ENCODE measurements at regions not wholly inside any gene's neighbourhood (a gene's known extent, or its start where the extent isn't known, plus 50 kb on each side); places are given as distances from the start of the nearest gene placed in this dataset.

DNA sequence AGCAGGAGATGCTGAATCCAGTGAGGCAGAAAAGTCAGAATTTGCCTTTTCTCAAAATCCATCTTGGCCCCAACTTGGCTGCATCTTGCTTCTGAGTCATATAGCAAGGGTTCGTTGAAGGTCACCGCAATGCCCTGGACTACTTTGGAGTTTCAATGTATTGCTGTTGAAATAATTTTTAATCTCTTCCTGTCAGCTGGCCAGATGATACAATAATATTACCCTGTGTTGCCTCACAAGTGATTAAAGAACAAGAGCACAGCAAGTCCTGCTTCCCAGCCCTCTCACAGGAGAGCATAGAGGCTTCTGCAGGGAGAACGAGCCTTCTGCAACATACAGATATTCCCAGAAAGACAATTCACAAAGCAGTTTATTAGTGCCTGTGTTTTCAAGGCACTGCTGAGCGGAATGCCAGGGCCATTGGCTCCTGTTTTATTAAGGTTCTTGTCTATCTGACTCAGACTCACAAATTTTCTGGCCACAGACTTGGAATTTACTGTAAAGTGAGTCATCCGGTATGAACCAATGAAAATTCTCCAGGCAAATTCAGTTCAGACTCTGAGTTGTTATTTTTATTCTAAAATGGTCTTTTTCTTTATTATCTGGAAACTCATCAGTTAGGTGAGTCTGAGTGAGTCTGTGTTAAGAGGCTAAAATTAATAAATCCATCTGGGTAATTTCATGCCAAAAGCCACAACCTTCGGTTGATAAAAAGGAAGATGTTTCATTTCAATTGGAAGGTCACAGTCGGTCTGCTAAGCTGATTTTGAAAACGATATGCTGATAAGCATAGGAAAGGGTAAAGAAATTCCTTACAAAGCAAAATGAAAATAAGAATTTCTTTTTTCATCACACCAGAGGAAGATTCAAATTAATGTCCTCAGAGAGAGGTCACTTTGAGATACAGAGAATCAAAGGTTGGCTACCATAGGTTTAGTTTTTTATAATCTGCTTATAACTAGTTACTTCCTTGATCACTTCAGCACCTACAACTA, 289.4 kb upstream of the STXBP5 start:
- 57% methylated on average over 8 of the region's 8 CpGs for WGBS (ENCODE audit: insufficient coverage, low coverage, low lambda C conversion rate, missing lambda C conversion rate)
- DNase-seq (no peak), ATAC-seq (peak; percentile 17 to 70 (median 46))
- no peaks in the 10 kb centered on the region for H3K27me3 ChIP-seq
- H3K4me3 ChIP-seq = no peak overlapping the region
- H3K4me1 ChIP-seq = no peaks in the 10 kb centered on the region
- H3K36me3 ChIP-seq = no peaks in the 10 kb centered on the region
- intact Hi-C loops (cut with DNase I) = no loop called here
- no peak for TF ChIP-seq POLR2A (IDR thresholded peaks at IDR 0.05)
- TF ChIP-seq, protein P1, sequence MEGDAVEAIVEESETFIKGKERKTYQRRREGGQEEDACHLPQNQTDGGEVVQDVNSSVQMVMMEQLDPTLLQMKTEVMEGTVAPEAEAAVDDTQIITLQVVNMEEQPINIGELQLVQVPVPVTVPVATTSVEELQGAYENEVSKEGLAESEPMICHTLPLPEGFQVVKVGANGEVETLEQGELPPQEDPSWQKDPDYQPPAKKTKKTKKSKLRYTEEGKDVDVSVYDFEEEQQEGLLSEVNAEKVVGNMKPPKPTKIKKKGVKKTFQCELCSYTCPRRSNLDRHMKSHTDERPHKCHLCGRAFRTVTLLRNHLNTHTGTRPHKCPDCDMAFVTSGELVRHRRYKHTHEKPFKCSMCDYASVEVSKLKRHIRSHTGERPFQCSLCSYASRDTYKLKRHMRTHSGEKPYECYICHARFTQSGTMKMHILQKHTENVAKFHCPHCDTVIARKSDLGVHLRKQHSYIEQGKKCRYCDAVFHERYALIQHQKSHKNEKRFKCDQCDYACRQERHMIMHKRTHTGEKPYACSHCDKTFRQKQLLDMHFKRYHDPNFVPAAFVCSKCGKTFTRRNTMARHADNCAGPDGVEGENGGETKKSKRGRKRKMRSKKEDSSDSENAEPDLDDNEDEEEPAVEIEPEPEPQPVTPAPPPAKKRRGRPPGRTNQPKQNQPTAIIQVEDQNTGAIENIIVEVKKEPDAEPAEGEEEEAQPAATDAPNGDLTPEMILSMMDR (IDR thresholded peaks at IDR 0.05) = no peak
- no peaks in the 10 kb centered on the region for H3K9me3 ChIP-seq
- H3K27ac ChIP-seq = no peak overlapping the region

DNA sequence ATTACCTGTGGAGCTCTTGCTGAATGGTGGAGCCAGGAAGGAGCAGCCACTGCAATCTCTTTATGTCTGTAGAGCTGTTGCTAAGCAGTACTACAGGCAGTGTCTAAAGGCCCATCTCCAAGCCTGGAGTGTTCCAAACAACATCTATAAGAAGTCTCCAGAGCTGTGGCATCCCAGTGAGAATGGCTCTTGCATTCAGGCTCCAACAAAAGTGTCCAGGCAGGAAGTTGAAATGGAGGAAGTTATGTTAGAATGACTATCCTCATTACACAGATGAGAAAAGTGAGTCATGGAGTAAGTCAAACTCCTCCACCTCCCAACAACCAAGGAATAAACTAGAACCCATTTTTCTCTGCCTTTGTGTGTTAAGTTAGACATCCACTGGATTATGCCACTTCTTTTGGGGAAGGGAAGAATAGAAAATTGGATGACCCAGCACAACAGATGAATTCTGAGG, 288.5 kb upstream of the STXBP5 start:
- Histone ChIP-seq H3K9me3 (no peaks in the 10 kb centered on the region), H3K27me3 (no peaks in the 10 kb centered on the region), H3K36me3 (no peaks in the 10 kb centered on the region), H3K27ac (no peak overlapping the region), H3K4me1 (no peaks in the 10 kb centered on the region), H3K4me3 (no peak overlapping the region)
- DNase-seq = no peak
- no peak for ATAC-seq
- TF ChIP-seq, protein P1 (IDR thresholded peaks at IDR 0.05) = no peak
- TF ChIP-seq POLR2A (IDR thresholded peaks at IDR 0.05) = no peak
- intact Hi-C loops (cut with DNase I) = no loop called here

DNA sequence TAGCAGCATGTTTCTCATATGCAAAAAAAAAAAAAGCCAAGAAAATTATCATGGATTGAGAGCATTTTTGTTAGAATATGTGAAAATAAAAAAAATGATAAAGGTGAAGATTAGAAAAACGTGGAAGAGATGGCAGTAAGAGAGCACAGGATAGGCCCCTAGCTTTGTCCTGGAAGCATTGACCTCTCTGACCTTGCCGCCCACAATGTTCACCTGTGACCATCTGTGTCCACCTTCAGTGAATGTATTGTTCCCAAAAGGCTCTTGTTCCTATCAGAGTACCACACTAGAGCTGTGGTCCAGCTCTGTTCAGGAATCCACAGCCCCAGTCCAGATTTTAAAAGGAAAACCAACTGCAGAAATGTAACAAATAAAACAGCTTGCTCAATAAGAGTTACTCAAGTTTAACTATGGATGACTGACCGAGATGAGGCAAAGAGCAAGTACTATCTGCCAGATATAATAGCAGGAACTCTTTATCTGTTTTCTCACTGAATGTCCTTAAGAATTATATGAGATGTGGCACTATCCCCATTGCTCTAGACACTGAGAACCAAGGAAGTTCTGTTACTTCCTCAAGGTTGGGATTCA, 287.7 kb upstream of the STXBP5 start:
- Histone ChIP-seq H3K27me3 (no peaks in the 10 kb centered on the region), H3K4me3 (no peak overlapping the region), H3K4me1 (no peaks in the 10 kb centered on the region), H3K36me3 (no peaks in the 10 kb centered on the region), H3K9me3 (no peaks in the 10 kb centered on the region), H3K27ac (no peak overlapping the region)
- no peak for DNase-seq
- intact Hi-C loops (cut with DNase I) = no loop called here
- ATAC-seq = peak in 1 of 4 donors; percentile 35
- 62% methylated on average over 3 of the region's 3 CpGs for WGBS (ENCODE audit: insufficient coverage, low coverage, low lambda C conversion rate, missing lambda C conversion rate)
- TF ChIP-seq, protein P1 (IDR thresholded peaks at IDR 0.05) = no peak
- no peak for TF ChIP-seq POLR2A (IDR thresholded peaks at IDR 0.05)

DNA sequence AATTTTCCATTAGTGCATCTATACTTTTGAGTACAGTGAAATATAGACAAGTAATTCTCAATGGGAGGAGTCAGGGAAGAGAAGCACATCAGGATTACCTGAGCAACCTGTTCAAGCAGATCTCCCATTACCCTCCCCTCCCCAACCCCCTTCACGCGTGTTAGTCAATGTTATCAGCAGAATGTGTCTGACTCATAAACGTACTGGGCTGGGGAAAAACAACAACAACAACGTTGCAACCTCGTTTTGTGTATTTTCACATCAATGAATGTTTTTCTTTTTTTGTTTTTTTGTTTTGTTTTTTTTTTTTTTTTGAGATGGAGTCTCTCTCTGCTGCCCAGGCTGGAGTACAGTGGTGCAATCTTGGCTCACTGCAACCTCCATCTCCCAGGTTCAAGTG, 287.0 kb upstream of the STXBP5 start:
- no peak for ATAC-seq
- Histone ChIP-seq H3K27ac (no peak overlapping the region), H3K27me3 (no peaks in the 10 kb centered on the region), H3K4me1 (no peaks in the 10 kb centered on the region), H3K4me3 (no peak overlapping the region), H3K36me3 (no peaks in the 10 kb centered on the region), H3K9me3 (no peaks in the 10 kb centered on the region)
- 83% methylated on average over 5 of the region's 5 CpGs for WGBS (ENCODE audit: insufficient coverage, low coverage, low lambda C conversion rate, missing lambda C conversion rate)
- intact Hi-C loops (cut with DNase I) = no loop called here
- TF ChIP-seq, protein P1 (IDR thresholded peaks at IDR 0.05) = no peak
- TF ChIP-seq POLR2A (IDR thresholded peaks at IDR 0.05) = no peak
- DNase-seq = no peak
